Naive thymus-derived CD8-positive, alpha-beta T cell (primary cell): ENCODE measurements at regions not wholly inside any gene's neighbourhood (a gene's known extent, or its start where the extent isn't known, plus 50 kb on each side); places are given as distances from the start of the nearest gene placed in this dataset.
"Not testable (repeated sequence)": the region's sequence is repeated elsewhere in the genome, so short reads cannot be mapped to it uniquely, and the experiment has no call there.

Experiments
- ATAC-seq, 2 donors: fragments of 150-1000 bp; cut with Tn5 transposase in 1 of 2; sonication (Bioruptor Pico), chemical (Tn5 transposase) in 1 of 2; 1 replicate in 1 of 2; 2 replicates in 1 of 2; pipeline ENCODE4 v1.10.0; 2021; ENCODE audit warnings: mild to moderate bottlenecking in 2 of 2, moderate library complexity in 2 of 2
- POLR2A ChIA-PET: fragments of 350-600 bp; sonication (Branson Sonifier 250); formaldehyde crosslinking; loops from one replicate; lab custom pipeline; 2021; ENCODE audit warnings: antibody characterized with exemption; lab: Charles Lee
- DNase-seq, 10 donors: peaks; one replicate each; pipeline versions ENCODE4 v3.0.0 to v3.0.0-alpha.2; 2020 to 2022
- H3K27ac Mint-ChIP-seq, 10 donors: one replicate each; pipeline ENCODE4 v1.8.0; 2020 to 2022; ENCODE audit warnings: mild to moderate bottlenecking in 10 of 10, mixed read lengths in 10 of 10, moderate library complexity in 4 of 10, inconsistent platforms in 1 of 10
- H3K27me3 Mint-ChIP-seq, 5 donors: one replicate each; pipeline ENCODE4 v1.8.0; 2021 to 2022; ENCODE audit warnings: mixed read lengths in 5 of 5
- H3K36me3 Mint-ChIP-seq, 3 donors: one replicate each; pipeline ENCODE4 v1.8.0; 2020 to 2022; ENCODE audit warnings: mixed read lengths in 3 of 3, mild to moderate bottlenecking in 2 of 3, inconsistent platforms in 1 of 3
- H3K4me1 Mint-ChIP-seq, 4 donors: one replicate each; pipeline ENCODE4 v1.8.0; 2021 to 2022; ENCODE audit warnings: mixed read lengths in 4 of 4
- H3K4me3 Mint-ChIP-seq, 10 donors: one replicate each; pipeline ENCODE4 v1.8.0; 2020 to 2022; ENCODE audit warnings: mild to moderate bottlenecking in 10 of 10, mixed read lengths in 10 of 10, moderate library complexity in 6 of 10, inconsistent platforms in 1 of 10
- H3K9me3 Mint-ChIP-seq, 9 donors: one replicate each; pipeline ENCODE4 v1.8.0; 2020 to 2022; ENCODE audit warnings: mixed read lengths in 9 of 9, mild to moderate bottlenecking in 3 of 9, inconsistent platforms in 1 of 9, moderate library complexity in 1 of 9

- peaks cover 0 to 3% (median 0%) of the 10 kb centered on the region in 5 donors for H3K27me3 Mint-ChIP-seq
- peaks cover 0 to 2% (median 0%) of the 10 kb centered on the region in 4 donors for H3K4me1 Mint-ChIP-seq
- H3K27ac Mint-ChIP-seq: no peak overlapping the region
- DNase-seq (no peak), ATAC-seq (no peak)
- H3K9me3 Mint-ChIP-seq: no peaks in the 10 kb centered on the region
- peaks cover 0 to 5% (median 0%) of the 10 kb centered on the region in 3 donors for H3K36me3 Mint-ChIP-seq
- POLR2A ChIA-PET: no interaction called here
- no peak overlapping the region for H3K4me3 Mint-ChIP-seq
Observed at GRCh38 chr3:115204475-115204874, 57.4 kb upstream of the ZBTB20 start.

- POLR2A ChIA-PET: no interaction called here
- no peaks in the 10 kb centered on the region for H3K9me3 Mint-ChIP-seq
- peaks cover 0 to 3% (median 0%) of the 10 kb centered on the region in 4 donors for H3K4me1 Mint-ChIP-seq
Observed at GRCh38 chr3:115208066-115208750, 61.1 kb upstream of the ZBTB20 start.

DNA sequence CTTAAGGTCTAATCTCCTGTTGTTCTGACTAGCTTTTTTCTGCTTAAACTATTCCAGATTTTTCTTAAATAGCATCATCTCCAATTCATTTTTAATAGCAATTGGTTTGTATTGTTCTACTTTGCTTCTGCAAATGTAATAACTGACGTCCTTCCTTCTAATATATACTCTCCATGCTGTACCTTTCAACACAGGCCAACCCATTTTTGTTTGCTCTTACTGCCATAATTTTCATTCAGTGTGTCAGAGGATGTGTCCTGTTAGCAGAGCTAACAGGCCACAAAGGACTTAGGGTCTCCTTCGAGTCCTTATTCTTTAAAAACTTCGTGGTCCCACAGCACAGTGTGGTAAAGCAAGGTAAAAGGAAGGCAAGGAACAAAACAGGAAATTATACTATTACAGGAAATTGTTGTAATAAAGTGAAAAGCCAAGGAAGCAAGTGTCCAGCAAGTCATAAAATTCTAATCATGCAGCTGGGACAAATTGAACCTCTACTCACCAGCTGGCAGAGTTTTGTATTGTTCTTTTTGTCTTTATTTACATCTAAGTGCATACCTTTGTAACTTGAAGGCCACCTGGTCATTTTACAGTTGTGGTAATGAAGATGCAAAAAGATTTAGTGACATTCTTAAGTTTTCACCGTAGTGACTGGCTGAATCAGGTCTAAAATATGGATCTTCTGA lies 64.9 kb upstream of the ZBTB20 start:
- POLR2A ChIA-PET: no interaction called here
- H3K9me3 Mint-ChIP-seq: no peaks in the 10 kb centered on the region
- DNase-seq: no peak
- no peak for ATAC-seq
- no peak overlapping the region for H3K4me3 Mint-ChIP-seq
- H3K27me3 Mint-ChIP-seq: peaks cover 0 to 4% (median 2%) of the 10 kb centered on the region in 5 donors
- peaks cover 0 to 1% (median 0%) of the 10 kb centered on the region in 4 donors for H3K4me1 Mint-ChIP-seq
- peak overlapping the region in 1 of 10 donors; percentile 44 for H3K27ac Mint-ChIP-seq
- peaks cover 0 to 9% (median 2%) of the 10 kb centered on the region in 3 donors for H3K36me3 Mint-ChIP-seq

More at GRCh38 chr3:115208066-115208750, 61.1 kb upstream of the ZBTB20 start:
- Mint-ChIP-seq H3K4me3 (no peak overlapping the region), H3K27ac (no peak overlapping the region), H3K27me3 (no peaks in the 10 kb centered on the region), H3K36me3 (peaks cover 0 to 5% (median 0%) of the 10 kb centered on the region in 3 donors)
- DNase-seq: no peak
- no peak for ATAC-seq

DNA sequence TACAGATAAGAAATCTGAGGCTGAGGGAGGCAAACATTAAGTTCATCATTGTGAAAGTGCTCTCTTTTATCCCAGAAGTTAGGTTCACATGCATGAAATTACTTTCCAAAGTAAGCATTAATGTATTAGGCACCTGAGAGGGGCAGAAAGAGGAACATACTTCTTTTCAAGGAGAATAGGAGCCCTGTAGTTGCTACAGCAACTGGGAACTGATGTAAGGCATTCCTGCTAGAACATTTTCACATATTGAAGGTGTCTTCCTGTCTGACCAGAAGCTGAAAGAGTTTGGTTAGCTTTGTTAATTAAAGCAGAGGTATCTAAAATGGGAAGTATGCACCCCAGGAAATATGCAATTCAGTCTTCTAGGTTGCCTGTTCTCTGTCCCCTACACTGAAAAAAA lies 65.5 kb upstream of the ZBTB20 start:
- POLR2A ChIA-PET: no interaction called here
- Mint-ChIP-seq H3K27ac (no peak overlapping the region), H3K4me1 (peaks cover 0 to 1% (median 0%) of the 10 kb centered on the region in 4 donors), H3K36me3 (peaks cover 0 to 9% (median 2%) of the 10 kb centered on the region in 3 donors), H3K27me3 (peaks cover 0 to 4% (median 2%) of the 10 kb centered on the region in 5 donors), H3K4me3 (no peak overlapping the region), H3K9me3 (no peaks in the 10 kb centered on the region)
- no peak for DNase-seq
- ATAC-seq: no peak

DNA sequence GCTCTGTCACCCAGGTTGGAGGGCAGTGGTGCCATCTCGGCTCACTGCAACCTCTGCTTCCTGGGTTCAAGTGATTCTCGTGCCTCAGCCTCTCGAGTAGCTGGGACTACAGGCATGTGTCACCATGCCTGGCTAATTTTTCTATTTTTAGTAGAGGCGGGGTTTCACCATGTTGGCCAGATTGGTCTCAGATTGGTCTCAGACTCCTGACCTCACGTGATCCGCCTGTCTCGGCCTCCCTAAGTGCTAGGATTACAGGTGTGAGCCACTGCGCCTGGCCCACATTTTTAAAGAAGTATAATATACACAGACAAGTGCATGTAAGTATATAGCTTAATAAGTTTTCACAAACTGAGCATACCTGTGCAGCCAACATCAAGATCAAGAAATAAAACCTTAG lies 66.0 kb upstream of the ZBTB20 start:
- H3K4me3 Mint-ChIP-seq, POLR2A ChIA-PET, H3K27me3 Mint-ChIP-seq, H3K9me3 Mint-ChIP-seq, H3K27ac Mint-ChIP-seq, H3K4me1 Mint-ChIP-seq, H3K36me3 Mint-ChIP-seq, DNase-seq, ATAC-seq: not testable (repeated sequence)

GRCh38 chr3:115217292-115217677 lies 70.2 kb upstream of the ZBTB20 start:
- POLR2A ChIA-PET: no interaction called here
- ATAC-seq (no peak), DNase-seq (no peak)
- no peaks in the 10 kb centered on the region for H3K4me1 Mint-ChIP-seq
- H3K27me3 Mint-ChIP-seq: peaks cover 0 to 11% (median 4%) of the 10 kb centered on the region in 5 donors
- H3K36me3 Mint-ChIP-seq: peaks cover 0 to 4% (median 2%) of the 10 kb centered on the region in 3 donors
- H3K4me3 Mint-ChIP-seq: no peak overlapping the region
- no peaks in the 10 kb centered on the region for H3K9me3 Mint-ChIP-seq
- H3K27ac Mint-ChIP-seq: no peak overlapping the region

DNA sequence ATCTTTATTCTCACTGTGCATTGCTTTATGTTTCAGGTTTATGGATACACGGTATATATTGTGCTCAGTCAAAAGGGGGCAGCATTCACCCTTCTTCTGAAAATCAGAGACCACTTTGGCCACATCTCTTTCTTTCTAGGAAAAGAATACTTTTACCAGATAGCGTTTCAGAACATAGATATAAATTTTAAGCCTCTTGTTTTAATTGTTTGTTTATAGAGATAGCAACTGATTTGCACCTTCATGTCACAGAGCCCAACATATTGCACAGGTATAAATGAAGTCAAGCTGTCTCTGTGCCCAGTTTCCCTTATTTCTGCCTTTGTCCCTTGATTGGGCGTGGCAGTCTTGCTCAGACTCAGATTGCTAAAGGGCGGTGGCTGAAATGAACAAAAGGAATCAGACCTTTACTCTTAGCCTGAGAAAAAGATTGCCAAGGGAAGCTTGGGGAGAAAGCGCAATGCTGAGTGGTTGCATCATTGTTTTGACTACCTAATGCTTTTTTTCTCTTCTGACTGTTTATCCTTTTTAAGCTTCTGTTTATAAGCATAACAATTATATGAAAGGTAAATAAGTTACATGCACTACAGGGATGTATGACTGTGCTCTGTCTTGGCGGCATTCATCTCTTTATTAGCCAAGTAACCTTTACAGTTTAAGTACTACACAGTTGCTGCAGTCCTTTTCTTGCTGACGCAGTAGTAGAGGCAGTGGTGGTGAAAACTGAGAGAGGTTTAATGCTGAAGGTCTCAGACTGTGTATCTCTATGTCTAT lies 70.8 kb upstream of the ZBTB20 start:
- peaks cover 0 to 11% (median 4%) of the 10 kb centered on the region in 5 donors for H3K27me3 Mint-ChIP-seq
- no peak for ATAC-seq
- DNase-seq: peak in 5 of 10 donors; percentile 4 to 36 (median 10)
- no peak overlapping the region for H3K27ac Mint-ChIP-seq
- POLR2A ChIA-PET: no interaction called here
- H3K9me3 Mint-ChIP-seq: no peaks in the 10 kb centered on the region
- no peak overlapping the region for H3K4me3 Mint-ChIP-seq
- peaks cover 0 to 4% (median 2%) of the 10 kb centered on the region in 3 donors for H3K36me3 Mint-ChIP-seq
- H3K4me1 Mint-ChIP-seq: no peaks in the 10 kb centered on the region

DNA sequence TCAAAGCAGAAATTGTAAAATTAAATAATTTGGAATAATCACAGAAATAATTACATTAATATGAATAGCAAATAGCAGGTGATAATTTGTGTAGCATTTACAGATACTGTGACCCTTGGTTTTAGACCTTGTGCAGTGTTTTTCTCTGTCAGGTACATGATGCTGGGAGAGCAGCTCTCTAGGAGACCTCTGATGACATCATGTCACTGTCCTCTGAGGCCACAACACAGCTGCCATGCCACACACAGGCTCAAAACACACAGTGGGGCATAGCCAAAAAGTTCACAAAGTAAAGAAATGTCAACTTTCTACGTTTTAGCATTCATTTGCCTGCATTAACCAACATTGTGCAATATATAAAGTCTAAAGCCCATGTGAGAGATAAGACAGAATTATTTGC lies 71.8 kb upstream of the ZBTB20 start:
- Mint-ChIP-seq H3K27me3 (peaks cover 0 to 11% (median 2%) of the 10 kb centered on the region in 5 donors), H3K27ac (no peak overlapping the region), H3K9me3 (no peaks in the 10 kb centered on the region), H3K36me3 (peaks cover 0 to 4% (median under 1%) of the 10 kb centered on the region in 3 donors), H3K4me1 (no peaks in the 10 kb centered on the region), H3K4me3 (no peak overlapping the region)
- ATAC-seq: no peak
- POLR2A ChIA-PET: no interaction called here
- no peak for DNase-seq

DNA sequence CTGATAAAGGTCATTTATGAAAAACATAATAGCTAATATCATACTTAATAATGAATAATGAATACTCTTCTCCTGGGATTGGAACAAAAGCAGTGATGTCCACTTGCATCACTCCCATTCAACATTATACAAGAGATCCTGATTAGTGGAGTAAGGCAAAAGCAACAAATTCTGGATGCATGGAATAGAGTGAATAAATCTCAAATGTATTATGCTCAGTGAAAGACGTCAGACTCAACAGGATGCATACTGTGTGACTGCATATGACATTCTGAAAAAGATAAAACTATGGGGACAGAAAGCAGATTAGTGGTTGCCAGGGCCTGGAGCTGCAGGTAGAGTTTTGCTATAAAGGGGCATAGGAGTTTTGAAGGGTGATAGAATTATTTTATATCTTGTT lies 77.6 kb upstream of the ZBTB20 start:
- no peak overlapping the region for H3K4me3 Mint-ChIP-seq
- DNase-seq: no peak
- no peaks in the 10 kb centered on the region for H3K9me3 Mint-ChIP-seq
- peaks cover 0 to 6% (median 0%) of the 10 kb centered on the region in 5 donors for H3K27me3 Mint-ChIP-seq
- H3K36me3 Mint-ChIP-seq: no peaks in the 10 kb centered on the region
- no peak for ATAC-seq
- H3K4me1 Mint-ChIP-seq: no peaks in the 10 kb centered on the region
- POLR2A ChIA-PET: no interaction called here
- no peak overlapping the region for H3K27ac Mint-ChIP-seq

DNA sequence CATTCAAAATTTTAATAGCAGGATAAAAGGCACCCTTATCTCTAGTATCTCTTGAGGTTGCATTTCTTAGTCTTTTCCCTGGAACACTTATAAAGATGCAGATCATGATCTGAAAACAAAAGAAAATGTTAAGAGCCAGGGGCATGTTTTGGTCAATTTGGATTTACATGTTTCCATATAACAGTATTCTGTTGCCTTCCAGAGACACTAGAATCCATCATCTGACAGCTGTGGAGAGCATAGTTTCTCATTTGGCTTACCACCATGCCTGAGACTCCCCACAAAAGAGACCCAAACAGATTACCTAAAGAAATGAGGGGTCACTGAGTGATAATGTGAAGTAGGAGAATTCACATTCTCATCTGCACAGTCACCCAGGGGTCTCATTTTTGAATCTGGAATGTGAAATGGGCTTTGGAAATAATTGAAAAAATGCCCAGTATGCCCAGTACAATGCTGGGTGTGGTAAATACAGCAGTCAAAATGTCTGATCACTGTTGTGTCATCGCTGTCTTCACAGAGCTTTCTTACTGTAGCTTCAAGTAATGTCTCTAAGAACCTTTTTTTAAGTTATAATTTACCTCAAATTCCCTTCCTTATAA lies 79.9 kb upstream of the ZBTB20 start:
- DNase-seq (no peak), ATAC-seq (no peak)
- no peaks in the 10 kb centered on the region for H3K36me3 Mint-ChIP-seq
- H3K9me3 Mint-ChIP-seq: no peaks in the 10 kb centered on the region
- H3K4me3 Mint-ChIP-seq: no peak overlapping the region
- no peak overlapping the region for H3K27ac Mint-ChIP-seq
- peaks cover 0 to 2% (median 0%) of the 10 kb centered on the region in 5 donors for H3K27me3 Mint-ChIP-seq
- no peaks in the 10 kb centered on the region for H3K4me1 Mint-ChIP-seq
- POLR2A ChIA-PET: no interaction called here

- Mint-ChIP-seq H3K4me1 (no peaks in the 10 kb centered on the region), H3K27me3 (peaks cover 0 to 2% (median 0%) of the 10 kb centered on the region in 5 donors), H3K27ac (no peak overlapping the region), H3K4me3 (no peak overlapping the region), H3K9me3 (no peaks in the 10 kb centered on the region), H3K36me3 (no peaks in the 10 kb centered on the region)
- POLR2A ChIA-PET: no interaction called here
- ATAC-seq (no peak), DNase-seq (no peak)
Observed at GRCh38 chr3:115227461-115227860, 80.4 kb upstream of the ZBTB20 start.

DNA sequence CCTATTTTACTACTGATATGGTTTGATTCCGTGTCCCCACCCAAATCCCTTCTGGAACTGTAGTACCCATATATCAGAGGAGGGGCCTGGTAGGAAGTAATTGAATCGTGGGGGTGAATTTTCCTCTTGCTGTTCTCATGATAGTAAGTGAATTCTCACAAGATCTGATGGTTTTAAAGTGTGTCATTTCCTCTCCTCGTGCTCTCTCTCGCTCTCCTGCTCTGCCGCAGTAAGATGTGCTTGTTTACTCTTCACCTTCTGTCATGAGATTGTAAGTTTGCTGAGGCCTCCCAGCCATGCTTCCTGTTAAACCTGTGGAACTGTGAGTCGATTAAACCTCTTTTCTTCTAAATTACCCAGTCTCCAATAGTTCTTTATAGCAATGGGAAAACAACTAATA lies 81.2 kb upstream of the ZBTB20 start:
- no peak for ATAC-seq
- no peaks in the 10 kb centered on the region for H3K36me3 Mint-ChIP-seq
- no peak overlapping the region for H3K4me3 Mint-ChIP-seq
- POLR2A ChIA-PET: no interaction called here
- H3K27me3 Mint-ChIP-seq: no peaks in the 10 kb centered on the region
- no peak overlapping the region for H3K27ac Mint-ChIP-seq
- H3K9me3 Mint-ChIP-seq: no peaks in the 10 kb centered on the region
- DNase-seq: no peak
- H3K4me1 Mint-ChIP-seq: no peaks in the 10 kb centered on the region
